ENCODE measurements at regions not wholly inside any gene's neighbourhood (a gene's known extent, or its start where the extent isn't known, plus 50 kb on each side); places are given as distances from the start of the nearest gene placed in this dataset.

GRCh38 chrX:36847496-36847895 lies 160.7 kb upstream of the FAM47C start:
- TF ChIP-seq CTCF (IDR thresholded peaks at IDR 0.05) (no peak), POLR2A (IDR thresholded peaks at IDR 0.05) (no peak), POLR2AphosphoS5 (IDR thresholded peaks at IDR 0.05) (no peak)

Data from breast epithelium (tissue), 3 donors.